ENCODE measurements at regions not wholly inside any gene's neighbourhood (a gene's known extent, or its start where the extent isn't known, plus 50 kb on each side); places are given as distances from the start of the nearest gene placed in this dataset.

GRCh38 chr3:127388427-127388826 is 100.6 kb upstream of the PRR20G start:
- TF ChIP-seq MXI1 (conservative IDR thresholded peaks at IDR 0.05; ENCODE audit: poor library complexity, severe bottlenecking) (no peak), CTCF (IDR thresholded peaks at IDR 0.05; ENCODE audit: poor library complexity, severe bottlenecking) (no peak), TAF1 (IDR thresholded peaks at IDR 0.05; ENCODE audit: low read depth) (no peak), EP300 (conservative IDR thresholded peaks at IDR 0.05; ENCODE audit: poor library complexity, severe bottlenecking) (no peak), POLR2AphosphoS5 (IDR thresholded peaks at IDR 0.05) (no peak), SMC3 (conservative IDR thresholded peaks at IDR 0.05; ENCODE audit: poor library complexity) (no peak), RAD21 (conservative IDR thresholded peaks at IDR 0.05) (no peak), EZH2 (IDR thresholded peaks at IDR 0.05; ENCODE audit: borderline replicate concordance, insufficient read depth, low read length, poor library complexity, severe bottlenecking) (no peak), REST (IDR thresholded peaks at IDR 0.05; ENCODE audit: borderline replicate concordance) (no peak)
- Histone ChIP-seq H3K79me2 (replicated peaks; ENCODE audit: insufficient read depth, low read length) (no peaks in the 10 kb centered on the region), H3K9me2 (ENCODE audit: insufficient read depth, low read length) (no peaks in the 10 kb centered on the region), H3K4me2 (ENCODE audit: low read length) (no peak overlapping the region), H3K27ac (ENCODE audit: low read length) (no peak overlapping the region), H3K27me3 (ENCODE audit: insufficient read depth, low read depth, low read length) (no peaks in the 10 kb centered on the region), H3K9me3 (ENCODE audit: low read length) (no peaks in the 10 kb centered on the region), H3K9ac (ENCODE audit: low read length) (no peak overlapping the region), H2AFZ (ENCODE audit: low read depth, low read length) (no peak overlapping the region), H4K20me1 (ENCODE audit: insufficient read depth) (no peaks in the 10 kb centered on the region), H3K4me3 (ENCODE audit: low read length) (no peak overlapping the region), H3K36me3 (ENCODE audit: insufficient read depth, low read length) (no peaks in the 10 kb centered on the region), H3F3A (ENCODE audit: insufficient read depth, low read length, poor library complexity, severe bottlenecking) (no peaks in the 10 kb centered on the region)

DNA sequence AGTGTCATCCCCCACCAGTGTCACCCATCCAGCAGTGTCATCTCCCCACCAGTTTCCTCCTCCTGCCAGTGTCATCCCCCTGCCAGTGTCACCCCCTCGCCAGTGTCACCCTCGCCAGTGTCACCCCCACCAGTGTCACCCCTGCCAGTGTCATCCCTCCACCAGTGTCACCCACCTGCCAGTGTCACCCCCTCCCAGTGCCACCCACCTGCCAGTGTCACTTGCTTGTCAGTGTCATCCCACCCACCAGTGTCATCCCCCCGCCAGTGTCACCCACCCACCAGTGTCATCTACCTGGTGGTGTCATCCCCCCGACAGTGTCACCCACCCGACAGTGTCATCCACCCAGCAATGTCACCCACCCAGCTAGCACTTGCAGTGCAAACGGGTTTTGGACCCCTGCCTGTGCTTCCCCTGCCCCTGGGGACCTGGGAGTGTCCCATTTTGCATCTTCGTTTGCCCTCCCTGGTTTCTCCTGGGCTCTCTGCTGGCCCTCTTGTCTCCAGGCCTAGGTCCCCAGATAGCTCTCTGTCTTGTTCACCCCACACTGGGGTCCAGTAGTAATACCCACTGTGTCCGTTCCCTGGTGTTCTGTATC is 99.8 kb upstream of the PRR20G start:
- H3K9ac ChIP-seq (ENCODE audit: low read length), result no peak overlapping the region
- no peak overlapping the region for H2AFZ ChIP-seq (ENCODE audit: low read depth, low read length)
- H3K27ac ChIP-seq (ENCODE audit: low read length), result no peak overlapping the region
- H4K20me1 ChIP-seq (ENCODE audit: insufficient read depth), result no peaks in the 10 kb centered on the region
- H3K79me2 ChIP-seq (replicated peaks; ENCODE audit: insufficient read depth, low read length), result no peaks in the 10 kb centered on the region
- H3K9me3 ChIP-seq (ENCODE audit: low read length), result no peaks in the 10 kb centered on the region
- H3F3A ChIP-seq (ENCODE audit: insufficient read depth, low read length, poor library complexity, severe bottlenecking), result no peaks in the 10 kb centered on the region
- TF ChIP-seq REST (IDR thresholded peaks at IDR 0.05; ENCODE audit: borderline replicate concordance), result no peak
- TF ChIP-seq CTCF (IDR thresholded peaks at IDR 0.05; ENCODE audit: poor library complexity, severe bottlenecking), result no peak
- TF ChIP-seq EZH2 (IDR thresholded peaks at IDR 0.05; ENCODE audit: borderline replicate concordance, insufficient read depth, low read length, poor library complexity, severe bottlenecking), result no peak
- TF ChIP-seq POLR2AphosphoS5 (IDR thresholded peaks at IDR 0.05), result no peak
- no peak for TF ChIP-seq SMC3 (conservative IDR thresholded peaks at IDR 0.05; ENCODE audit: poor library complexity)
- TF ChIP-seq RAD21 (conservative IDR thresholded peaks at IDR 0.05), result no peak
- TF ChIP-seq TAF1 (IDR thresholded peaks at IDR 0.05; ENCODE audit: low read depth), result no peak
- TF ChIP-seq EP300 (conservative IDR thresholded peaks at IDR 0.05; ENCODE audit: poor library complexity, severe bottlenecking), result no peak
- no peak for TF ChIP-seq MXI1 (conservative IDR thresholded peaks at IDR 0.05; ENCODE audit: poor library complexity, severe bottlenecking)
- no peaks in the 10 kb centered on the region for H3K27me3 ChIP-seq (ENCODE audit: insufficient read depth, low read depth, low read length)
- no peak overlapping the region for H3K4me2 ChIP-seq (ENCODE audit: low read length)
- H3K36me3 ChIP-seq (ENCODE audit: insufficient read depth, low read length), result no peaks in the 10 kb centered on the region
- no peak overlapping the region for H3K4me3 ChIP-seq (ENCODE audit: low read length)
- H3K9me2 ChIP-seq (ENCODE audit: insufficient read depth, low read length), result no peaks in the 10 kb centered on the region

All from neural cell (in vitro differentiated cells).